T47D (cell line): ENCODE measurements at regions not wholly inside any gene's neighbourhood (a gene's known extent, or its start where the extent isn't known, plus 50 kb on each side); places are given as distances from the start of the nearest gene placed in this dataset.

ENCODE experiments used
- DNase-seq, 2 experiments: peaks; one replicate each; pipeline versions ENCODE4 v3.0.0 to v3.0.0-alpha.2; 2011 to 2012; ENCODE audit warnings: low read depth in 1 of 2, low spot score in 1 of 2
- JUND ChIP-seq: IDR thresholded peaks from 2 replicates; pipeline ENCODE4 v1.6.1; 2012; ENCODE audit warnings: low read depth
- in situ Hi-C: cut with HindIII; loops from 2 replicates; pipeline ENCODE4 v1.10.0; 2016; ENCODE audit warnings: low sequenced_read_pairs, low pct_unique_long_range_greater_than_20kb

- no peak for TF ChIP-seq JUND
- in situ Hi-C loops, result no loop called here
- no peak for DNase-seq
These were observed 185.2 kb downstream of the ANXA2 start for GRCh38 chr15:60212536-60212935.

GRCh38 chr15:60213377-60214000, 184.3 kb downstream of the ANXA2 start:
- in situ Hi-C loops, result no loop called here
- no peak for TF ChIP-seq JUND
- DNase-seq, result no peak

GRCh38 chr15:60214201-60214600, 183.6 kb downstream of the ANXA2 start:
- in situ Hi-C loops, result no loop called here
- DNase-seq, result no peak
- TF ChIP-seq JUND, result no peak

GRCh38 chr15:60215225-60215963, 182.4 kb downstream of the ANXA2 start:
- in situ Hi-C loops, result no loop called here
- no peak for TF ChIP-seq JUND
- no peak for DNase-seq

- no peak for DNase-seq
- TF ChIP-seq JUND, result no peak
- in situ Hi-C loops, result no loop called here
These were observed 180.6 kb downstream of the ANXA2 start for GRCh38 chr15:60217161-60217560.

GRCh38 chr15:60218256-60218655, 179.5 kb downstream of the ANXA2 start:
- DNase-seq, result no peak
- in situ Hi-C loops, result no loop called here
- TF ChIP-seq JUND, result no peak

- in situ Hi-C loops, result no loop called here
- TF ChIP-seq JUND, result no peak
- no peak for DNase-seq
These were observed 177.9 kb downstream of the ANXA2 start for GRCh38 chr15:60219866-60220265.

- in situ Hi-C loops, result no loop called here
- no peak for TF ChIP-seq JUND
- no peak for DNase-seq
These were observed 176.4 kb downstream of the ANXA2 start for GRCh38 chr15:60221356-60221755.

GRCh38 chr15:60222404-60222803, 175.4 kb downstream of the ANXA2 start:
- in situ Hi-C loops, result no loop called here
- no peak for DNase-seq
- no peak for TF ChIP-seq JUND

GRCh38 chr15:60223176-60223575, 174.6 kb downstream of the ANXA2 start:
- no peak for TF ChIP-seq JUND
- DNase-seq, result peak in 1 of 2 experiments; percentile 54
- in situ Hi-C loops, result no loop called here

- no peak for TF ChIP-seq JUND
- in situ Hi-C loops, result no loop called here
- DNase-seq, result no peak
These were observed 170.9 kb downstream of the ANXA2 start for GRCh38 chr15:60226924-60227323.

GRCh38 chr15:60228101-60228500, 169.7 kb downstream of the ANXA2 start:
- TF ChIP-seq JUND, result no peak
- in situ Hi-C loops, result no loop called here
- no peak for DNase-seq

GRCh38 chr15:60228619-60229018, 169.2 kb downstream of the ANXA2 start:
- in situ Hi-C loops, result no loop called here
- no peak for TF ChIP-seq JUND

More at GRCh38 chr15:60228619-60229018, 169.2 kb downstream of the ANXA2 start:
- no peak for DNase-seq
